GM23338 (cell line): ENCODE measurements at regions not wholly inside any gene's neighbourhood (a gene's known extent, or its start where the extent isn't known, plus 50 kb on each side); places are given as distances from the start of the nearest gene placed in this dataset.

Experiments used
- CREB1 ChIP-seq: fragments of 250-450 bp; sonication (Bioruptor Pico); IDR thresholded peaks from 2 replicates; pipeline ENCODE4 v1.5.0; 2020; ENCODE audit warnings: low read depth, mild to moderate bottlenecking, moderate library complexity
- EZH2 ChIP-seq: fragments of 200-600 bp; sonication (generic); IDR thresholded peaks from one replicate; pipeline ENCODE4 v1.8.0; 2017; ENCODE audit warnings: antibody characterized with exemption, mild to moderate bottlenecking, low read depth; ENCODE audit not compliant: unreplicated experiment
- EZH2phosphoT487 ChIP-seq: fragments of 200-600 bp; sonication (generic); IDR thresholded peaks from one replicate; pipeline ENCODE4 v1.8.1; 2018; ENCODE audit warnings: antibody characterized with exemption; ENCODE audit not compliant: unreplicated experiment
- JUNB ChIP-seq: IDR thresholded peaks from one replicate; pipeline ENCODE4 v1.6.1; 2016; ENCODE audit warnings: antibody characterized with exemption; ENCODE audit not compliant: unreplicated experiment
- POLR2AphosphoS5 ChIP-seq: IDR thresholded peaks from 2 replicates; pipeline ENCODE4 v1.6.1; 2016; ENCODE audit warnings: antibody characterized with exemption, low read depth
- REST ChIP-seq: IDR thresholded peaks from one replicate; pipeline ENCODE4 v1.6.1; 2018; ENCODE audit warnings: antibody characterized with exemption; ENCODE audit not compliant: unreplicated experiment
- ZNF114 ChIP-seq: fragments of 250-450 bp; sonication (Bioruptor Pico); IDR thresholded peaks from 2 replicates; pipeline ENCODE4 v1.5.0; 2020; ENCODE audit warnings: mild to moderate bottlenecking, moderate library complexity
- ZNF331 ChIP-seq: fragments of 250-450 bp; sonication (Bioruptor Pico); IDR thresholded peaks from 2 replicates; pipeline ENCODE4 v1.5.0; 2020; ENCODE audit warnings: low read depth, mild to moderate bottlenecking, moderate library complexity
- ZNF462 ChIP-seq: fragments of 250-450 bp; sonication (Bioruptor Pico); IDR thresholded peaks from 2 replicates; pipeline ENCODE4 v1.5.0; 2020; ENCODE audit warnings: mild to moderate bottlenecking, moderate library complexity

GRCh38 chr3:102180280-102180931 lies 254.4 kb upstream of the ZPLD1 start (continued):
- no peak for TF ChIP-seq ZNF462 (CRISPR knock-in tag)
- TF ChIP-seq POLR2AphosphoS5 = no peak
- no peak for TF ChIP-seq JUNB
- no peak for TF ChIP-seq CREB1 (CRISPR knock-in tag)
- TF ChIP-seq ZNF331 (CRISPR knock-in tag) = no peak
- no peak for TF ChIP-seq EZH2
- no peak for TF ChIP-seq ZNF114 (CRISPR knock-in tag)
- TF ChIP-seq EZH2phosphoT487 = no peak
- TF ChIP-seq REST = no peak
